ENCODE measurements at regions not wholly inside any gene's neighbourhood (a gene's known extent, or its start where the extent isn't known, plus 50 kb on each side); places are given as distances from the start of the nearest gene placed in this dataset.

DNA sequence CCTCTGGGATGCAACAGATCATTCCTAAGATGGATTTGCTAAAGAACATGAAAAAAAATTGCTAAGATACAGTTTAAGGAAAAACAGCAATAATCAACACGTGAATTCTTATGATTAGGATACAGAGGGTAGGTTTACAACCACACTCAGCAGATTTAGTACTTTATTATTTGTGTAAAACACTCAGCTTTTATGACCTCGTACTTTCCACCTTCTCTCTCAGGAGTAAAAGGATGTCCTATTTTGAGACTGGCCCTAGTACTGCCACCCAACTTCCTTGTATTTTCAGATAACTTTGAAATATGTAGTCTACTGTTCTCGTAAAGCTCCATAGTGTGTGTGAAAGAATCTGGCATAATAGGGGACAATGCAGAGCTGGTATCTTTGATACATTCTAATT lies 186.1 kb downstream of the ARL4A start:
- ChIA-PET POLR2A (no interaction called here), CTCF (interaction anchor here (0.5 kb wide), 1 partner anchor 238 kb away, joined by 3 read pairs; no protein-coding TSS in a partner anchor)
- Histone ChIP-seq H3K4me3 (replicated peaks in 1 of 3; ENCODE audit: insufficient read depth in 1 of 3, low read depth in 1 of 3, low read length in 3 of 3) (no peak overlapping the region), H3K9me3 (replicated peaks; ENCODE audit: control insufficient read depth, insufficient read depth, low read length) (no peaks in the 10 kb centered on the region), H3K9me1 (replicated peaks; ENCODE audit: control insufficient read depth, extremely low read depth, insufficient read depth, low read length) (no peaks in the 10 kb centered on the region), H4K20me1 (replicated peaks; ENCODE audit: control insufficient read depth, extremely low read depth, insufficient read depth, low read length) (no peaks in the 10 kb centered on the region), H3K79me2 (ENCODE audit: control insufficient read depth, insufficient read depth, low read length) (no peaks in the 10 kb centered on the region), H3K4me1 (ENCODE audit: control insufficient read depth, extremely low read depth, insufficient read depth, low read length) (no peaks in the 10 kb centered on the region), H2AFZ (ENCODE audit: low read depth, low read length) (no peak overlapping the region), H3K36me3 (ENCODE audit: control insufficient read depth in 2 of 2, extremely low read depth in 1 of 2, insufficient read depth in 2 of 2, low read length in 2 of 2) (no peaks in the 10 kb centered on the region), H3K9ac (replicated peaks; ENCODE audit: extremely low read depth, insufficient read depth, low read length) (no peak overlapping the region), H3K27me3 (ENCODE audit: control insufficient read depth in 2 of 2, insufficient read depth in 2 of 2, low read length in 2 of 2) (no peaks in the 10 kb centered on the region), H3K4me2 (ENCODE audit: insufficient read depth, low read length) (no peak overlapping the region), H3K27ac (ENCODE audit: insufficient read depth, low read depth, low read length) (no peak overlapping the region)
- no peak for TF ChIP-seq MAX (IDR thresholded peaks at IDR 0.05; ENCODE audit: insufficient read depth, insufficient read length)
- TF ChIP-seq FOS (IDR thresholded peaks at IDR 0.05; ENCODE audit: borderline replicate concordance, insufficient read depth, low read length) = no peak
- TF ChIP-seq GATA2 (IDR thresholded peaks at IDR 0.05; ENCODE audit: insufficient read depth, insufficient read length, low read depth, low read length) = no peak
- TF ChIP-seq EZH2 (IDR thresholded peaks at IDR 0.05; ENCODE audit: borderline replicate concordance, low read depth, low read length, severe bottlenecking) = no peak
- no peak for TF ChIP-seq MYC (IDR thresholded peaks at IDR 0.05; ENCODE audit: low read depth, low read length)
- no peak for TF ChIP-seq POLR2AphosphoS5 (IDR thresholded peaks at IDR 0.05; ENCODE audit: insufficient read depth, low read depth, low read length)
- TF ChIP-seq, protein P1, sequence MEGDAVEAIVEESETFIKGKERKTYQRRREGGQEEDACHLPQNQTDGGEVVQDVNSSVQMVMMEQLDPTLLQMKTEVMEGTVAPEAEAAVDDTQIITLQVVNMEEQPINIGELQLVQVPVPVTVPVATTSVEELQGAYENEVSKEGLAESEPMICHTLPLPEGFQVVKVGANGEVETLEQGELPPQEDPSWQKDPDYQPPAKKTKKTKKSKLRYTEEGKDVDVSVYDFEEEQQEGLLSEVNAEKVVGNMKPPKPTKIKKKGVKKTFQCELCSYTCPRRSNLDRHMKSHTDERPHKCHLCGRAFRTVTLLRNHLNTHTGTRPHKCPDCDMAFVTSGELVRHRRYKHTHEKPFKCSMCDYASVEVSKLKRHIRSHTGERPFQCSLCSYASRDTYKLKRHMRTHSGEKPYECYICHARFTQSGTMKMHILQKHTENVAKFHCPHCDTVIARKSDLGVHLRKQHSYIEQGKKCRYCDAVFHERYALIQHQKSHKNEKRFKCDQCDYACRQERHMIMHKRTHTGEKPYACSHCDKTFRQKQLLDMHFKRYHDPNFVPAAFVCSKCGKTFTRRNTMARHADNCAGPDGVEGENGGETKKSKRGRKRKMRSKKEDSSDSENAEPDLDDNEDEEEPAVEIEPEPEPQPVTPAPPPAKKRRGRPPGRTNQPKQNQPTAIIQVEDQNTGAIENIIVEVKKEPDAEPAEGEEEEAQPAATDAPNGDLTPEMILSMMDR (IDR thresholded peaks at IDR 0.05; ENCODE audit: extremely low read depth in 1 of 2, insufficient read depth in 1 of 2, low read depth in 1 of 2, low read length in 2 of 2) = no peak
- TF ChIP-seq POLR2A (IDR thresholded peaks at IDR 0.05; ENCODE audit: low read depth, low read length) = no peak
- TF ChIP-seq JUN (IDR thresholded peaks at IDR 0.05; ENCODE audit: borderline replicate concordance, insufficient read depth, insufficient read length, low read depth) = no peak
- DNase-seq (ENCODE audit: low read depth, low spot score) = no peak
- no TSS peak for BruUV-seq (replicated peaks)
- dilution Hi-C loops (cut with MboI; ENCODE audit: extremely low pct_ligation_motif_present, low sequenced_read_pairs) = no loop called here
- FAIRE-seq = no peak
- intact Hi-C loops (cut with micrococcal nuclease) = no loop called here

All from endothelial cell of umbilical vein (primary cell).